T1000 (cell line): ENCODE measurements at regions not wholly inside any gene's neighbourhood (a gene's known extent, or its start where the extent isn't known, plus 50 kb on each side); places are given as distances from the start of the nearest gene placed in this dataset.

Source experiments
- DNase-seq: peaks from one replicate; lab custom pipeline; 2025; ENCODE audit warnings: mixed read lengths; lab: John Stamatoyannopoulos, UW

DNA sequence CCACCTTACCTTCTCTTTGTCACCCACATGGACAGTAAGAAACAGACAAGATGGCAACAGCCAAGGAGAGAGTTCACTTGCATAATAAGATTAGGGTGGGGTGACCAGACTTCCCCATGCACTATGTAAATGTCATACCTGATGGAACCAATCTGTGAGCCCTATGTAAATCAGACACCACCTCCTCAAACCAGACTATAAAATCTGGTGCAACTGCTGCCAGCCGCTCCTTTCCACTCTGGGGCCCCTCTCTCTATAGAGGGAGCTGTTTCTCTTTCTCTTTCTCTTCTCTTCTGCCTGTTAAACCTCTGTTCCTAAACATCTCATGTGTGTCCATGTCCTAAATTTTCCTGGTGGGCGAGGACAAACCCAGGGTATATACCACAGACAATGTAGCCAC is 405.5 kb upstream of the CNTN4 start:
- DNase-seq: no peak

DNA sequence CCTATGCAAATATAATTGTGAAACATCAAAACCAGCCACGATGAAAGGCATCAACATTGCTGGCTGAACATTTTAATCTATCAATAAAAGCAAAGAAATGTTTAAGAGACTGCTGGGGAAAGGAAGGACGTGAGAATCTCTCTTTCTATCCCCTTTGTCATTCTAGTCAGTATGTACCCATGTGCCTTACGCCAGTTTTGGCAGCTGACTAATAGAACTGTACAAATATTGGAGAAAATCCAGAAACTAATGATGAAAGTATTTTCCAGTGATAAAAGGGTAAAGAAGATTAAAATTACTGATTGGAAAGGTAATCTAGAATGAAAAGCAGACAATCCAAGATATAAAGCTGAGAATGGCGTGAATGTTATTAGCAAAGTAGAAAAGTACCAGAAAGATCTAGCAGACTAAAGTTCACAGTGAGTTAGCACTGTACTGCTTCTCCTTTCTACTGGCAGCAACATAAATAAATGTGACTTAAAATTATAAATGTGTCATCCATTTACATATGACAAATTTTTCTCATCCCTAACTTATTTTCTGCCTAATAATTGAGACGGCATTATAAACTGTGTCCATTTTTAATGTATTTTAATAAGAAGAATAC is 401.9 kb upstream of the CNTN4 start:
- DNase-seq: no peak

DNA sequence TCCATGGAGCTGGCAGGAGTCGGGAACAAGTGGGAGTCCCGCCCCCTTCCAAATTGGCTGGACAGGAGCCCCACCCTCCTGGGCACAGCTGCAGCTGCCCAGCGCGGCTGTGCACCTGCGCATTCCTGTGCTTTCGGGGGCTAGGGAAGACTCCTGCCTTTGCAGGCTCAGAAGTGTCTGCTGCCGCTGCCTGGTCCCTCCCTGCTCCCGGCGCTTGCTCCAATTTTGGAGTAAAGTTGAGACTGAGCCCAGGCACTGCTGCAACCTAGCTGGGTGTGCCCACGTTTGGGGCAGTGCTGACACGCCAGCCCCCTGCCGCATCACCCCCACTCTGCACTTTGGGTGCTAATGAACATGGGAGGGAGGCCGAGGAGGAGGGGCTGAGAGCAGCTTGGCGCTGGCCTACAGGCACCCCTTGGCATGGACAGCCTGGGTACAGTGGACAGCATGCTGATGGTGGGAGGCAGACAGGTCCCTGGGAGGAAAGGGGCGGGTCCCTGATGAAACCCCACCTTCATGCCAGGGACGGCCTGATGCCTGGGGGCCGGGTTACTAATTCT is 399.2 kb upstream of the CNTN4 start:
- no peak for DNase-seq

DNA sequence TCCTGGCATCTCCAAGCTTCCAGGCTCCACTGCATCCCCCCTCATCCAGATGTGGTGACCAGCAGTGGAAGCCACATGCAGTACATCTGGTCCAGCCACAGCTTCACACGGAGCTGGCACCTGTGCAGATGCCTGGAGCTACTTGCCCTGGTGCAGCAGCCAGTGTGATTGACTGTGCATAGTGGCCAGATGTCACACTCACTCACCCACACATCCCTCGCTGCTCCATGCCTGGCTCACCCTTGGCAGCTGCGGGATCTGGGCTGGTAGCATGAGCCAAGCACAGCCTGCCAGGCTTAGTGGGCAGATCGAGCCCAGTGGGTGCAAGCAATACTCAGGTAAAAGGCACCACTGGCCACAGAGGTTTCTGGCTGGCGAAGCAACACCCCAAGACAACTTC is 398.0 kb upstream of the CNTN4 start:
- DNase-seq: no peak

DNA sequence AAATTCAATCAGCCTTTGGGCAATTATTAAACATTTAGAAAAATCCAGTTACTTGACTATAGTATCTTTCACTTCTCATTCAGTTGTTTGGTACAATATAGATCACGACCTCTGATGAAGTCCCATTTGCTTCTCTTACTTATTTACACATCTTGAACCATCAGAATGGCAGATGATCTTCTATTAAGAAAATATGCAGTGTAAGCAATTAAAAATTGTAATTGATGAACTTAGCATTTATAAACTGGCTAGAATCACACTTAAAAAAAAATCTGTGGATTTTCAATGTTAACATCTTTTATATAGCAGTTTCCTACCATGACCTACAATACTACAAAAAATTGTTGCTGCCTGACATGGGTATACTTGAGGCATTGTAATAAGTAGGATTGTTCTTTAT is 395.5 kb upstream of the CNTN4 start:
- DNase-seq: no peak

DNA sequence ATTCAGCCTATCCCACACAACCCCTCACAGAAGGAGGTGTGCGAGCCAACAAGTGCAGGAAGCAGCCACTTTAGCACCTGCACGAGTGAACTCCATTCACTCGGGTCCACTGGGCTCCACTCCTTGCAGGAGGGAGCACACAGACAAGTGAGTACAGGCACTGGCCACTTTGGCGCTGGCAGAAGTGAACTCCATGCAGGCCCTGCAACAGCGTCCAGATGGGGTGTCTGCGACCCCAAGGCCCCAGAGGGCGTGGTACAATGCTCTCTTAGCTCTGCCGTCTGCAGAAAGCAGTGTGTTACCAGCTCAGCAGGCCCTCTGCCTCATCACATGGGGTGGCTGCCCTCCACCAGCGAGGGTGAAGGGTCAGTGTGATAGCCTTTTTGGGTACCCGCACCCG is 388.0 kb upstream of the CNTN4 start:
- DNase-seq: no peak

DNA sequence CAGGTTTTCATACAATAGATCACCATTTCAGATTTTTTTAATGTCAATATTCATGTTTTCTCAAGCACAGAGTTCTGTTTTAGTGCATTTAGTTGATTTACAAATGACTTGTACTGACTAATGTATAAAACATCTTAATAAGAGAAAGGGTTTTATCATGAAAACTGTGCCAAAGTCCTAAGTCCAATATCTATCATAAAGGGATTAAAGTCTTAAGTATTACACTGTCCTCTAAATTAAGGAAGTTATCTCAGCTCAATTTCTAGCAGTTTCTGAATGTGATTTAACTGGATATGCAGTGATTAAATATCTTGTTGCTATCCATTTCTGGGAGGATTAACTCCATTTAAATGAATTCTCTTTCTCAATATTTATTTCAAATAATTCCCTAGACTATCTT is 381.1 kb upstream of the CNTN4 start:
- no peak for DNase-seq

DNA sequence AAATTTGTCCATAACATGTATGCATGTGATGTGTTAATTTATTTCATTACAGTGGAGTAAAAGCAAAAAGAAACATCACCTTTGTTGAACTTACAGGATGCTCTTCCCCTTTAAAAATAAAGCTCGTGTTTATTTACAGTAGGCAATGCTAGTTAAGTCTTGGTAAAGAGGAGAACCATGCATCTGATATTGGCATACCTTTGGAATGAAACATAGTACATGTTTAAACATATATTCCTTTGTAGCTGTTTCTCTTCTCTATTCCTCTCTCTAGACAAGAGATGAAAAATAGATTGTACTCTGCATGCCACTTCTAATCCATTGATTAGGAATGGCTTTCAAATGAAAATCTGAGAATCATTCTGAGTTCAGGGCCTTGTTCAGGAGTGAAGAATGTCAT is 374.9 kb upstream of the CNTN4 start:
- DNase-seq: no peak

DNA sequence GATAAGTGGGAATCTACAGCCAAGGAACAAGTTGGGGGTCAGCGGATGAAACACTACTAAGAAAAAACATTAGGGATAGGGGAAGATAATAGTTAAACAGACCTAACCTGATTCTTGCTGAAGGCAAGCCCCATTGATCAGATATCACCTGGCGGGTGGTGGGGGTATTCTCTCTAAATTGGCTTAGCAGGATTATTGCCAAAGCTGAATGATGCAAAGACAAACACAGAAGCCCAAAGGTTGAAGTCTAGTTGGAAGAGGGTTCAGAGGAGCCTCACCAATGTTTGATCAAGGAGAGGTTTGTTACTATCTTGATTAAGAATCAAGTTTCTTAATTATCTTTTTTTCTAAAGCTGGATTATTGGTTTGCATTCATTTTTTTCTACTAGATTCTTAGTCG is 371.9 kb upstream of the CNTN4 start:
- no peak for DNase-seq

DNA sequence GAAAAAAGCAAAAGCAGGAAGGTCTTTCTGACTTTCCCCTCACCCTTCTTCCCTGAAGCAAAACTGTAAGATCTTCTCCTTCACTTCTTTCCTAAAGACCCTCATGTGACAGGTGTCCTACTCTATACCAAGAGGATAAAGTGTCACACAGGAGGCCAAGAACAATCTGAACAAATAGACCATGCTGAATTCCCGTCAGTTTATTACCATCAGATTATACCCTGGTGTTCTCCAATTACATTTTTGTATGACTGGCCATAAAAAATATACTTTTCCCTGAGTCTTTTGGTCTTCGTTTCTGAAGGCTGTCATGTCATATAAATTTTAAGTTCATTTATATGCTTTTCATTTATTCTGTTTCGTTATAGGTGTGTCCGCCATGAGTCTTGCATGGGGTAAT is 371.4 kb upstream of the CNTN4 start:
- DNase-seq: no peak

DNA sequence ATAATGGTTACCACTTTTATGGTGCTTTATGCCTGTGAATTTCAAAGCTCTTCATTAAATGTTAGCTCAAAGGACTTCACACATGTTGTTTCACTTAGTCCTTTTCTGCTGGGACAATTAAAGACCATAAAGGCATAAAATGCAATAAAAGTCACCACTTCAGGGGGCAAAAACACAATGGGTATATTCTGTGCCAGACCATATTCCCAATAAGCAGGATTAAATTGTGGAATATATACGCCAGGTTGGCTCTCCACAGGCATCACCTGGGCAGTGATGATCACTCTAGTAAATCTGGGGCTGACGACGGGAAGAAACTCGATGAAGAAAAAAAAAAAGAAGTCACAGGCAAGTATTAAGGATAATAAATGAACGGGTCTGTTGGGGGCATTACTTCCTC is 370.2 kb upstream of the CNTN4 start:
- DNase-seq: no peak

DNA sequence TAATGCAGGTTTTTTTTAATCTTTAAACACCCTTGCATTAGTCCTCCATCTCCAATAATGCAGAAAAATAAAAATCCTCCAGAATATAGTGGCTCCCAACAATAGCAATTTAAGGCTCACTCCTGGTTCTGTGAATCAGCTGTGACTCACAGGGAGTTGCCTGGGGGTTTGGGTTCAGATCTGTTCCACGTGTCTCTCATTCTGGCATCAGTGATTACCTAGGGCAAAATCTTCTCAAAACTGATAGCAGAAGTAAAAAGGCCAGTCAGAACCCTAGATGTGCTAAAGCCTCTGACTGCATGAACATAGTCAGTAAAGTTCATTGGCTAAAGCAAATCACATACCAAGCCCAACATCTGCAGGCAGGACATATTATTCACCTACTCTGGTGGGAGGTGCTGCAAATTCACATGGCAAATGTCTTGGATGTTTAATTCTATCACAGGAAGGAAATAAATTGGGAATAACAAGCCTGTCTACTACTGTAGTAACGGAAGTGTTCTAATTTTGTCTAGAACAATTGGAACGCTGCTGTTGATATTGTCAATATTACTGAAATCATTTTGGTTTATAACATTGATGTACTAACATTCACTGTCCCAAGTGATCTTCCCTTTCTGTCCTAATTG is 364.1 kb upstream of the CNTN4 start:
- DNase-seq: peak; percentile 47

DNA sequence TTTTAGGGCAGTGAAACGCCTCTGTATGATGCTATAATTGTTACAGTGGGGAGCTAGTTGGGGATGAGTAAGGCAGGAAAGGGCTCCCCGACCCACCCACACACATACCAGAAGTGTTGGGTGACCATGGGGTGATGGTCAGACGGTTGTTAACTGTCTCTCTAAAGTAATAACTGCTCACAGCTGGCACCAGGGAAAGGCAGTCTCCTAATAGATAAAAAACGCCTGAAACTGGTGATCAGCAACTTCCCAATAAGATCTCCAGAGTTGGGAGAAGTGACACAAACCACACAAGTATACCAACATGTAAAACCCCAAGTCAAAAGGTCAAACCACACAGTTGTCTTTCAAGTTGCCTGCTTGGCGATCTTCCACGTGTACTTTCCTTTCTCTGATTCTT is 346.5 kb upstream of the CNTN4 start:
- peak; percentile 9 for DNase-seq

DNA sequence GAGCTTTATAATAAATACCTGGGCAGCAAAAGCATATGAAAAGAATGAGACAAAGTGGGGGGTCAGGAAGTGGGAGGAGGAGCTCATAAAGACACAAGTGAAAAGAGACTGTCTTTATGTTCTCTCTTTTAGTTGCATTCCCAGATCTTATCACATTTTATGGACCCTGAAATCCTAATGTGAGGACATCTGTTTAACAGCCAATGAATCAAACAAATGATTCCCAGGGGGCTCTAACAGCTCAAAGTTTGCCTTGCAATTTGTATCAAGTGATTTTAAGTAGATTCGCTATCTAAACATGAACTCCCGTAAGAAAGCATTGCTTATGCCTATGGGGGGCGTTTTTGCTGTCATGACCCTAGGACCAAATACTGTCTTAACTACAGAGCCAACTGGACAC is 332.3 kb upstream of the CNTN4 start:
- DNase-seq: no peak

DNA sequence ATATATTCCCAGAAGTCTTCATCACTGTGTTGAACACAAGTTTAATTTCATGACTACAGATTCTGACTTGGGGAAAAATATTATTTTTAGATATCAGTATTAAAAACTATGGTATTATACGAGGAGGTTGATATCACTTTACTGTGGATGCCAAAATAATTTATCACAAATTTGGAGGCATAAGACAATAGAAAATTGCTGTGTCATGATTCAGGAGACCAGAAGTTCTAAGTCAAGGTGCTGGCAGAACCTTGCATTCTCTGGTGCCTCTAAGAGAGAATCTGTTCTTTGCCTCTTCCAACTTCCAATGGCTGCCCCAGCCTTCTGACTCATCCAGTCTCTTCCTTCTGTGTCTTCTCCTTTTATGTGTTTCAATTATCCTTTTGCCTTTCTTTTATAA is 325.0 kb upstream of the CNTN4 start:
- no peak for DNase-seq

DNA sequence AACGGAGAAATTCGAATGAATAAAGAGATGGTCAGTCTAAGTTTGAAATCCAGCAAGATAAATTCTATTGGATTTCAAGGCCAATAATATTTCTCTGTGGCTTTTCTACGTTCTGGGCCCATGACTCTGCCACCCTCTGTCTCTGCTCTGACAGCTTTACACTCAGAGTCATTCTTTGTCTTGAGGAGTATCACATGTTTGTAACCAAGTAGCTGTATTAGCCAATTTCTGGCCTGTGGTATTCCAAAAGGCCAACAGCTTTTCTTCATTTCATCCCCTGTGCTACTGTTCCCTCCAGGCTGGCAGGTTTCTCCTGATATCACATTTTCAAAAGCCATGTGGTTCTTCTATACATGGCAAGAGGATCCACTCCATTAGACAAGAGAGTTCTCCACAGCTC is 324.1 kb upstream of the CNTN4 start:
- no peak for DNase-seq

DNA sequence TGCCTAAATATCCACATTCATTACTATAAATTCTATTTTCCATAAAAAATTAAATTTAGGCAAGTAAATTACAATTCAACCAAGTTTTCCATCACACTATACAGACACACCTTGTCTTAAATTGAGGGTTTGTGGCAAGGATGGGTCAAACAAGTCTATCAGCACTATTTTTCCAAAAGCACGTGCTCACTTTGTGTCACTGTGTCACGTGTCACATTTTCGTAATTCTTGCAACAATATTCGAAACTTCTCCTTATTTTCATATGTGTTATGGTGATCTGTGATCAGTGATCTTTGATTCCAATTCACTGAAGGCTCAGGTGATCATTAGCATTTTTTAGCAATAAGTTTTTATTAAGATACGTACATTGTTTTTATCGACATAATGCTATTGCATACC is 323.3 kb upstream of the CNTN4 start:
- DNase-seq: no peak

DNA sequence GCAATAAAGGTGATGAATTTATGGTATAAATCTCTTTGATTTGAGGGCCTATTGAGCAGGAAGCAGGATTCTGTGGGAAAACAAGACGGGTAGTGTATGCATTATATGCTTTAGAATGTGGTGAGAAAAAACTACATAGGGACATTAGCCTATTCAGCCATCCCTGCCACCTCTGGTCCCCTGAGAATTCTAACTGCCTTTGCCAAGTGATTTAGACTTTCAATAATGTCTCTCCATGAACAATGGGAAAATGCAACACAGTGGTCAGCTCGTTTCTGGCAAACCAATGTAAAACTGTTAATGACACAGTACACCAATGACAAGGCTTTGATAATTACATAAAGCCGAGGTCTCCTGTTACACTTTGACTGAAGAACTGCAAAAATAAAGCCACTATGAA is 314.7 kb upstream of the CNTN4 start:
- DNase-seq: no peak

DNA sequence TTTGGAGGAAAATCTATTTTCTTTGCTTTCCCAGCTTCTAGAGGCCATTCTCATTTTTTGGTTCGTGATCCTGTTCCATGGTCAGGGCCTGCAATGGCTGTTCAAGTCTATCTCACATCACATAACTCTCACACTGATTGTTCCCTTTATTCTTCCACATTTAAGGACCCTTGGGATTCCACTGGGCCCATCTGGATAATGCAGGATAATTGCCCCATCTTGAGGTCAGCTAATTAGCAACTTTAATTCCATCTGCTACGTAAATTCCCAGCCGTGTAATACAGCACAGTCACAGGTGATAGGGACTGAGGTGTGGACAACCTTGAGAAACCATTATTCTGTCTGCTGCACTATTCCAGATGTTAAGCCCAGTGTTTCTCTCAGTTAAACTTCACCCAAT is 311.6 kb upstream of the CNTN4 start:
- no peak for DNase-seq

DNA sequence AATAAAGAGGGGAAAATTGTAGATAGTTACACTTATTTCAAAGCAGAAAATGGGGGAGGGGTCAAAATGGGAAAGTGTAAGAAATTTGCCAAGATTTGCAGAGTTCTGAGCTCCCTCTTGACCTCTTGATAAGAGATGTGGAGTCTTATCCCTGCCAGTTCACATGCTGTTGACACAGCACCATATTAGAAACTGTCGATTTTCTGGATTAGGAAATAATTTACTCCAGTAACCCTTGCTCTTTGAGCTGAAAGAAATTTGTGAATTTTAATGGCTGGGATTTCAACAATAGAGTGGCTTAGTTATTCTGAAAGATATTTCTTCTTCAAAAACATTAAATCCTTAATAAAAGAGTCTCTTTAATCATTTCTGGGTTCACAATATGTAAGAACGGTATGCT is 306.2 kb upstream of the CNTN4 start:
- DNase-seq: no peak

DNA sequence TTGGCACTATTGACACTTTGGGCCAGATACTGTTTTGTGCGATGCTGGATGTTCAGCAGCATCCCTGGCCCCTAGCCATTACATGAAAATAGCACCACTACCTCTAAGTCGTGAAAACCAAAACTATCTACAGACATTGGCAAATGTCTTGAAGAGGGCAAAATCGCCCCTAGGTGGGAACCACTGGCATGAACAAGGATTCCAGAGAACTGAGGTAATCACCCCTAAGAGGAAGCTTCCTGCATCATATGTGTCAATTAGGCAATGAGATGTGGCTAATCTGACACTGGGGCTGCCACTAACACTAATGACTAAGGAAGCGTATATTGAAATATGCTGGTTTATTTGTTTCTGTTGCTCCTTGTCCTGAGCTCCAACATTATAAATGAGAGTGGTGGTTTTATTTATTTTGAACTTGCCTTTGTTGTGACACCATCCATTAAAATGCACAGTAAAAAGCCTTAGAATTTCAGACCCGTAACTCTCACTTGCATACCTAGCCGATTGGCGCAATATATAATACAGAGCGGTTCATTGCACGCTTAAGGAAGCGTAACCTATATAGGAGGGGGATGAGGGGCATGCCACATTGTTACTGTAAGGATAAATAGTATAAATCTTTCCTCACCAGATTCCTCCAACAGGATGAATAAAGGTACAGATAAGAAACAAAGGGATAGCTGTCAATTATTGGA is 299.8 kb upstream of the CNTN4 start:
- no peak for DNase-seq

DNA sequence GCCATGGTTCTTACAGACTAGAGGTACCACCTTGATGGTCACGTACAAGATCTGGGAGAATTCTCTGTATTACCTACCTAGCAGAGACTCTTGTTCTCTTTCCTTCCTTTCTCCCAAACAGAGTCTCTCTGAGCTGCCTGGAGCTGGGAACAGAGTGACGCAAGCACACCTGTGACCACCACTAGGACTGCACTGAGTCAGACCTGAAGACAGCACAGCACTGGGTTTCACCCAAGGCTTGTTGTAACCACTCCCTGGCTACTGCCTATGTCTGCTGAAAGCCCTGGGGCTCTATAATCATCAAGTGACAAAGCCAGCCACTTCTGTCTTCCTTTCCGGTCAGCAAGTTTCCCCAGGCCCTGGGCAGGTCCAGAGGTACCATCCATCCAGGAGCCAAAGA is 293.3 kb upstream of the CNTN4 start:
- no peak for DNase-seq

DNA sequence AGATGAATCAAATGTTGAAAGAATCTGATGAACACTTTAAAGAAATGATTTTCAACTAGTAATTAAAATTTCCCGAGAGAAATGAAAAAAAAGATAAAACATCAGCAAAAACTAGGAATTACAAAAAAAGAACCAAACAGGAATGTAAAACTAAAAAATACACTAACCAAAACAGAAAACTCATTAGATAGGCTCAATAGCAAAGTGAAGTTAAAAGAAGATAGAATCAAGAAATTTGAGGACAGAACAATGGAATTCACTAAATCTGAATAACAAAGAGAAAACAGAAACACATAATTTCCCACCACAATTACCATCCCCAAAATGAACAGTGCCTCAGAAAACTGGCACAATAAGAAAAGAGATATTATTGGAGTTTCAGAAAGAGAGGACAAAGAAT is 290.1 kb upstream of the CNTN4 start:
- no peak for DNase-seq

DNA sequence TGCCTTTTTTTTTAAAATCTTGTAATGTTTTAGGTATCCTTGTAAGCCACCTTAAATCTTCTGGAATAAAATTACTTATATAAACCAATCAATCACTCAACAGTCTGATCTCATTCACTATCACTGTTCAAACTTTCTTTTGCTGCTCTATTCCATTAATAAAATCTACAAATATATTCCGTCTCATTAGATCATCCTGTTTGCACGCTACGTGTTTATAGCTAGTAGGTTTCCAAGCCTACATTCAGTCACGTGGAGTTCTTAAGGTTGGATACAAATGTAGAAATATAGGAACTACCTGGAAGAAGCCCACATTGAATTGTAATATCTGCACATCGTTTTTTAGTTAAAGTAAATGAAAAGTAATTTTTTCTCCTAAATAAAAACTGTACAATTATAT is 274.8 kb upstream of the CNTN4 start:
- DNase-seq: no peak
